M059J (cell line): ENCODE measurements at regions not wholly inside any gene's neighbourhood (a gene's known extent, or its start where the extent isn't known, plus 50 kb on each side); places are given as distances from the start of the nearest gene placed in this dataset.

Source experiments
- DNase-seq: peaks from one replicate; pipeline ENCODE4 v3.0.0-alpha.2; 2012; ENCODE audit warnings: low read depth

- no peak for DNase-seq
Observed at GRCh38 chr1:91575909-91576519, 75.4 kb downstream of the CDC7 start.

- no peak for DNase-seq
Observed at GRCh38 chr1:91578320-91579109, 77.9 kb downstream of the CDC7 start.

- peak; percentile 15 for DNase-seq
Observed at GRCh38 chr1:91579658-91580228, 79.1 kb downstream of the CDC7 start.

- peak; percentile 83 for DNase-seq
Observed at GRCh38 chr1:91582431-91582921, 81.8 kb downstream of the CDC7 start.

- DNase-seq: no peak
Observed at GRCh38 chr1:91583326-91583755, 82.7 kb downstream of the CDC7 start.

GRCh38 chr1:91584309-91584708, 83.7 kb downstream of the CDC7 start:
- DNase-seq: no peak

- no peak for DNase-seq
Observed at GRCh38 chr1:91584878-91585277, 84.2 kb downstream of the CDC7 start.

GRCh38 chr1:91585502-91585901, 84.9 kb downstream of the CDC7 start:
- DNase-seq: no peak

GRCh38 chr1:91585982-91586381, 85.3 kb downstream of the CDC7 start:
- peak; percentile 15 for DNase-seq

GRCh38 chr1:91589437-91589836, 88.8 kb downstream of the CDC7 start:
- DNase-seq: no peak

- DNase-seq: no peak
Observed at GRCh38 chr1:91591175-91591974, 90.7 kb downstream of the CDC7 start.

- DNase-seq: no peak
Observed at GRCh38 chr1:91592716-91593477, 92.2 kb downstream of the CDC7 start.

GRCh38 chr1:91594383-91595055, 93.9 kb downstream of the CDC7 start:
- DNase-seq: no peak

GRCh38 chr1:91596474-91596873, 95.8 kb downstream of the CDC7 start:
- peak; percentile 28 for DNase-seq

- no peak for DNase-seq
Observed at GRCh38 chr1:91597215-91597614, 96.6 kb downstream of the CDC7 start.

GRCh38 chr1:91600431-91601337, 100.0 kb downstream of the CDC7 start:
- no peak for DNase-seq

GRCh38 chr1:91601554-91602376, 101.1 kb downstream of the CDC7 start:
- DNase-seq: no peak

GRCh38 chr1:91603409-91603808, 102.8 kb downstream of the CDC7 start:
- DNase-seq: no peak

- no peak for DNase-seq
Observed at GRCh38 chr1:91604632-91605031, 104.0 kb downstream of the CDC7 start.
